Activated T-helper 9 cell treated with anti-CD3 and anti-CD28 coated beads, Interleukin-2, amount 50 U/mL, for 16 hours (primary cell): ENCODE measurements at regions not wholly inside any gene's neighbourhood (a gene's known extent, or its start where the extent isn't known, plus 50 kb on each side); places are given as distances from the start of the nearest gene placed in this dataset.

Experiments
- DNase-seq: peaks from one replicate; pipeline ENCODE4 v3.0.0-alpha.2; 2020; ENCODE audit warnings: low read depth

- no peak for DNase-seq
Measured at GRCh38 chr4:56206258-56206657, 181.0 kb downstream of the AASDH start.

GRCh38 chr4:56200275-56200674 is 187.0 kb downstream of the AASDH start:
- no peak for DNase-seq

GRCh38 chr4:56198265-56198664 is 189.0 kb downstream of the AASDH start:
- no peak for DNase-seq

GRCh38 chr4:56197387-56197786 is 189.9 kb downstream of the AASDH start:
- no peak for DNase-seq

GRCh38 chr4:56195025-56195424 is 192.3 kb downstream of the AASDH start:
- DNase-seq, result no peak

- DNase-seq, result no peak
Measured at GRCh38 chr4:56191534-56191933, 195.8 kb downstream of the AASDH start.

- DNase-seq, result no peak
Measured at GRCh38 chr4:56187688-56188087, 199.6 kb downstream of the AASDH start.

- no peak for DNase-seq
Measured at GRCh38 chr4:56186808-56187523, 200.3 kb downstream of the AASDH start.

GRCh38 chr4:56185901-56186300 is 201.4 kb downstream of the AASDH start:
- no peak for DNase-seq

- no peak for DNase-seq
Measured at GRCh38 chr4:56184214-56184613, 203.1 kb downstream of the AASDH start.

- DNase-seq, result no peak
Measured at GRCh38 chr4:56183344-56183959, 203.8 kb downstream of the AASDH start.

- DNase-seq, result no peak
Measured at GRCh38 chr4:56182356-56182755, 204.9 kb downstream of the AASDH start.

GRCh38 chr4:56181140-56181953 is 205.9 kb downstream of the AASDH start:
- no peak for DNase-seq

GRCh38 chr4:56169061-56169460 is 218.2 kb downstream of the AASDH start:
- no peak for DNase-seq

GRCh38 chr4:56164907-56165306 is 216.2 kb downstream of the CEP135 start:
- DNase-seq, result no peak

GRCh38 chr4:56160636-56161035 is 211.9 kb downstream of the CEP135 start:
- DNase-seq, result no peak

GRCh38 chr4:56158483-56158882 is 209.7 kb downstream of the CEP135 start:
- DNase-seq, result no peak

GRCh38 chr4:56156141-56156540 is 207.4 kb downstream of the CEP135 start:
- DNase-seq, result no peak

- no peak for DNase-seq
Measured at GRCh38 chr4:56155432-56155831, 206.7 kb downstream of the CEP135 start.

GRCh38 chr4:56149591-56149990 is 200.8 kb downstream of the CEP135 start:
- DNase-seq, result no peak

GRCh38 chr4:56148428-56148827 is 199.7 kb downstream of the CEP135 start:
- no peak for DNase-seq

GRCh38 chr4:56147371-56147770 is 198.6 kb downstream of the CEP135 start:
- no peak for DNase-seq

- no peak for DNase-seq
Measured at GRCh38 chr4:56146956-56147355, 198.2 kb downstream of the CEP135 start.
